OCI-M1 (cell line): ENCODE measurements at regions not wholly inside any gene's neighbourhood (a gene's known extent, or its start where the extent isn't known, plus 50 kb on each side); places are given as distances from the start of the nearest gene placed in this dataset.
A peak's percentile ranks its signal among the peaks of the same experiment; 100 is the strongest.
"Not testable (repeated sequence)": the region's sequence is repeated elsewhere in the genome, so short reads cannot be mapped to it uniquely, and the experiment has no call there.

Experiments
- DNase-seq: peaks from one replicate; lab custom pipeline; 2025; lab: John Stamatoyannopoulos, UW

- peak; percentile 62 for DNase-seq
Measured at GRCh38 chr14:84288781-84289180, 1241.2 kb upstream of the FLRT2 start.

DNA sequence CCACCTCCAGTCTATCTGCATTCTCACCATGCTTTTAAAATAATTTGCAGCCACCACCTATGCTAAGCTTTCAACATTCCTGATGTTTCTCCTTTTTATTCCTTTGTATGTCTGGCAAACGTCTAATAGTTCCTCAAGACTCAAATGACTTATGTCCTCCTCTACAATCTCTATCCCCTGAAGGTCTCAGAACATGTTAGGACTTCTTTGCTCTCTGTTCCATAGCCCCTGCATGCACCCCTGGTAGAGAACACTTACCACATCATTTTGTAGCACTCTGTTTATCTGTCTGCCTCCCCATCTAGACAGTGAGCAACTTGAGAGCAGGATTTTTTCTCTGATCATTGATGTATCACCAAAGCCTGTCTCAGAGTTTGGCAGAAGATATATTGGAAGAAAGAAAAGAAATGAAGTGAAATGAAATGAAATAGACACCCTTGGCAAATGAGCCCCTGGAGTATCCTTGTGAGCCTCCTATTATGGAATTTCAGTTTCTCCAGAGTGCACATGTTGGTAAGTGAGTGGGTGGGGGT lies 1231.2 kb upstream of the FLRT2 start:
- DNase-seq: no peak

DNA sequence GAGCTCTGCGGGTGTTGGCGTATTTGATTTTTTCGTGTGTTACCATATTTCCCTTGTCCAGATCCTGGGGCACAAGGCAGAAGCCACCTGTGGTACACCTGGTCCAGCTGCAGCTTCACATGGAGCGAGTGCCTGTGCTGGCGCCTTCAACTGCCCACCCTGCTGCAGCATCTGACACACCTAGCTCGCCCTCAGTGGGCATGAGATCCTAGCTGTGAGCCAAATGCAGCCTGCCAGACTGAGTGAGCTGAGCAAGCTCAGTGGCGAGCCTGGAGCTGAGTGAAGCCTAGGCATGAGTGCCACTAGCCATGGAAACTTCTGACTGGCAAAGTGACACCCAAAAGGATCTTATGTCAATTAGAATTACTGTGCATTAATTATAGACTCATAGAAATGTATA lies 1226.8 kb upstream of the FLRT2 start:
- DNase-seq: no peak

GRCh38 chr14:84312551-84312950 lies 1217.4 kb upstream of the FLRT2 start:
- DNase-seq: no peak

GRCh38 chr14:84323450-84323849 lies 1206.5 kb upstream of the FLRT2 start:
- no peak for DNase-seq

DNA sequence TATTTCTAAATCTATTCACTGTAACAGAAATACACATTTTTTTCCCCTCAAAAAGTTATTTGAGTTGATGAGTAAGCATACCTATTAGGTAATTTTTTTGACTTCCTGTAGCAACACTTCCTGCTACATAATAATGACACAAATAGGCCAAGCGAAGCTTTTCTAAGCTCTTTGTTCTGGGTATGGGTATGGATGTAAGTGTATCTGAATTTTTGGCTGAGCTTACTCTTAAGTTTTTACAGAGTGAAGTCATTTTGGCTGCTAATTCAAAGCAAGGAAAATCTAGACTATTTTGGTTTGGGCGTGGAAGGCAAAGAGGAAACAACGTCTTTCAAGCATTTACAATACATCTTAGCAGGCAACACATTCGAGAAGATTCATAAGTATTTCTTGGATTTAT lies 1206.0 kb upstream of the FLRT2 start:
- no peak for DNase-seq

DNA sequence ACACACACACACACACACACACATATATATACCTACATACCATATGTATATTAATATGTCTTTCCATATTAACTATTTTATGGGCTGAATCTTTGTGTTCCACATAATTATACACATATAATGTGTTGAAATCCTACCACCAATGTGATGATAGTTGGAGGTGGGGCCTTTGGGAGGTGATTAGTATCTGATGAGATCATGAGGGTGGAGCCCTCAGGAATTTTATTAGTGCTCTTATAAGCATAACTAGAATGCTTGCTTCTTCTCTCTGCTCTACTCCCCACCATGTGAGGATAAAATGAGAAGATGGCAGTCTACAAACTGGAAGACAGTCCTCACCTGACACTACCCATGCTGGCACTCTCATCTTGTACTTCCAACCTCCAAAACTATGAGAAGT lies 1193.5 kb upstream of the FLRT2 start:
- DNase-seq: no peak

GRCh38 chr14:84340938-84341337 lies 1189.0 kb upstream of the FLRT2 start:
- DNase-seq: no peak

- DNase-seq: not testable (repeated sequence)
Measured at GRCh38 chr14:84341867-84342266, 1188.1 kb upstream of the FLRT2 start.

DNA sequence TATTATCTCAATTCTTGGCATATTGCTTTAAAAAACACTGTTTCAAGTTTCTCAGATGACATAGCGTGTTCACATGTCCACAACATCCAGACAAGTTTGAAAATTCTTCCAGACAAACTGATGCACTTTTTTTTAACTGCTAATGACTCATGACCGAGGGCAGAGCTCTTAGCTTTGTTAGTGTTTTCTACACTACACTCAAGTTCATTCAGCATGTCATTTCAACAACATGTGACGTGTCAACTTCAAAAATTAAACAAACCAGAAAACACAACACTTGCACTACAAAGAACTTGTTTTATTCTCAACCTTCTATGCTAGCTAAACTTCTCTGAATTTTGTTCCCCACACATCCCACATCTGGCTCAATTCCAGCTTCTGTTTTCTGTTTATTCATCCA lies 1186.3 kb upstream of the FLRT2 start:
- no peak for DNase-seq

GRCh38 chr14:84351646-84352045 lies 1178.3 kb upstream of the FLRT2 start:
- no peak for DNase-seq

GRCh38 chr14:84361476-84361875 lies 1168.5 kb upstream of the FLRT2 start:
- no peak for DNase-seq

DNA sequence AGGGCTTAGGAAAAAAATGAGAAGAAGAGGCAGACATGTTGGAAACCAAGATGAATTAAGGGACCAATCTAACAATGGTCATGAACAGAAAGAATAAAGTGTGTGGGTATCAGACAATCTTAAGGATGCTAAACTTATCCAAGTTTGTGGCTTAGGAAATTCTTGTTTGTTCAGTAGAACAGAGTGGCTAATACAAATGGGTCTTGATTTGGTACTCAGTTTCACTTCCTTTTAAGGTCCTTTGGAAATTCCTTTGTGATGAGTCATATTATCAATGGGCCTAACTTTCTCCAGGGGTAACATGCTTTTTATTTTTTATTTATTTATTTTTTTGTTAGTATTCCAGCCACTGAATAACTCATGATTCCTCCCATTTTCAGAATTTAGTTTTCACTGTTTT lies 1154.7 kb upstream of the FLRT2 start:
- no peak for DNase-seq

GRCh38 chr14:84390010-84390409 lies 1139.9 kb upstream of the FLRT2 start:
- DNase-seq: no peak

DNA sequence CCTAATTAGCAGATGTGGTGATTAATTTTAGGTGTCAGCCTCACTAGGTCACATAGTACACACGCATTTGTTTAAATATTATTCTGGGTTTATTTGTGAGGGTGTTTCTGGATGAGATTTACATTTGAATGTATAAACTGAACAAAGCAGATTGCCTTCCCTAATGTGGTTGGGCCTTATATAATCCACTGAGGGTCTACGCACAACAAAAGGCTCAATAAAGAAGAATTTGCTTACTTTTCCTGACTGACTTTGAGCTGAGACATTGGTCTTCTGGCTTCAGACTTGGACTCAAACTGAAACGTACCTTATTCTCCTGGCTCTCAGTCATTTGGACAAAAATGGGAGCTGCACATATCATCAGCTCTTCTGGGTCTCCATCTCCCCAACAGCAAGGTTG lies 1132.3 kb upstream of the FLRT2 start:
- no peak for DNase-seq

- DNase-seq: no peak
Measured at GRCh38 chr14:84399296-84399910, 1130.5 kb upstream of the FLRT2 start.

DNA sequence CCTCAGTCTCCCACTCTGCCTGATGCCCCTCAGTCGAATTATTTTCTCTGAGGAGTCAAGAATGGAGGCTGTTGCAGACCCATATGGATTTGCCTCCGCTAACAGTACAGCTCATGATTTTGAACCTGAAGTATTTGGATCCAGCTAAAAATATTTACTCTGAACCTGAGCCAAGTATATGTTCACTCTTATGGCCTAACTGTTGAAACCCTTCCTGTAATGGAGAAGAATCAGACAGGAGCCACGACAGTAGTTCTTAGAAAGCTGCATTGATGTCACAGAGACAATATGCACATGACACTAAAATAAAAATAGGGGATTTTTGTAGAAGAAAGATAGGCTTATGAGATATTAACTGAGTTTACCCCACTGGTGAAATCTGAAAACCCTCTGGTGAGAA lies 1128.3 kb upstream of the FLRT2 start:
- no peak for DNase-seq

GRCh38 chr14:84403585-84403984 lies 1126.4 kb upstream of the FLRT2 start:
- DNase-seq: no peak

DNA sequence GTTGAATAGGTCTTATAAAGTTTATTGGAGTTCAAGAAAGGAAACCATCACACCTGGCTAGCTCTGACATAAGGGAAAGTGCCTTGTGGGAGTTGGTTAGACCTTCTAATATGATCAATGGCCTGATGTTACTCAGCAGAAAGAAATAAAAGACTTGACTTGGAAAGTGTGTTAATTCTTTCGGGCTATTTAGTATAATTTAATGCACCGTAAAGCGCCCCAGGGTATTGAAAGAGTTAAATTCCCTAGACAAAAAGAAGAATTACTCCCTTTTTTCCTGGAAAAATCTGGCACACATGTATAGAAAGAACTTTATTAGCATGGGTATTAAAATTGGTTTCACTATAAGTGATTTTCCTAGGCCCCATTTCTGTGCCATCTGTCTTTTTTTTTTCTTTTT lies 1125.7 kb upstream of the FLRT2 start:
- no peak for DNase-seq

DNA sequence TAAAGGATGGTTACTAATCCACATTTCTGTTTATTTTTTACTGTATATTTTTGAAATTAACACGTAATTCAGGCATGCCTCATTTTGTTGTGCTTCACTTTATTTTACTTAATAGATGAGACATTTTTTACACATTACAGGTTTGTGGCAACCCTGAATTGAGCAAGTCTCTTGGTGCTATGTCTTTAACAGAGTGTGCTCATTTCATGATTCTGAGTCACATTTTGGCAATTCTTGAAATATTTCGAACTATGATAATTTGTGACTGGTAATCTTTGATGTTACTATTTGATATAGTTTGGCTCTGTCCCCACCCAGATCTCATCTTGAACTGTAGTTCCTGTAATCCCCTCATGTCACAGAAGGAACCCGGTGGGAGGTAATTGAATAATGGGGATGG lies 1120.5 kb upstream of the FLRT2 start:
- no peak for DNase-seq

- no peak for DNase-seq
Measured at GRCh38 chr14:84410344-84410743, 1119.6 kb upstream of the FLRT2 start.

- DNase-seq: no peak
Measured at GRCh38 chr14:84420221-84420620, 1109.7 kb upstream of the FLRT2 start.

- DNase-seq: no peak
Measured at GRCh38 chr14:84421621-84422020, 1108.3 kb upstream of the FLRT2 start.

DNA sequence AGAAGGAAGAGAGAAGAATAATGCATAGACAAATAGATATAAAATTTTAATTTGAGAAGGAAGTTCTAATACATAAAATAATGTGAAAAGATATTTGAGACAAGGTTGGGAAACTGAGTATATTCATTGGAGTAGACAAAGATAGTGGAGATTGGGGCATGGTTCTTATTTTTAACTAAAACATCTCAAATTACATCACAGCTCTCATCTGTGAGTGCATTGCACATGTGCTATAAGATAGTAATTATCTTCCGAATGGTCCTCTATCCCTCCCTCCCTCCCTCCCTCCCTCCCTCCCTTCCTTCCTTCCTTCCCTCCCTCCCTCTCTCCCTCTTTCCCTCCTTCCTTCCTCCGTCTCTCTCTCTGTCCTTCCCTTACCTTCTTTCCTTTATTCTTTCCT lies 1104.0 kb upstream of the FLRT2 start:
- DNase-seq: no peak

GRCh38 chr14:84432676-84433075 lies 1097.3 kb upstream of the FLRT2 start:
- DNase-seq: no peak
